Left lung (tissue), 4 donors: ENCODE measurements at regions not wholly inside any gene's neighbourhood (a gene's known extent, or its start where the extent isn't known, plus 50 kb on each side); places are given as distances from the start of the nearest gene placed in this dataset.

Experiments used
- ATAC-seq: fragments of 200-7000 bp; cut with Tn5 transposase; one replicate; pipeline ENCODE4 v1.9.1; 2020; ENCODE audit warnings: moderate library complexity
- DNase-seq, 4 donors: peaks; one replicate each; pipeline ENCODE4 v3.0.0-alpha.2; 2013 to 2020
- H3K27ac ChIP-seq, 2 donors: fragments of 200-600 bp; sonication (generic) in 1 of 2; one replicate each; pipeline versions ENCODE4 v1.5.0 to v1.8.0; 2020 to 2021
- H3K27me3 ChIP-seq, 2 donors: fragments of 200-600 bp; sonication (generic) in 1 of 2; one replicate each; pipeline versions ENCODE4 v1.5.0 to v1.8.0; 2020 to 2021
- H3K36me3 ChIP-seq, 2 donors: fragments of 200-600 bp; sonication (generic) in 1 of 2; one replicate each; pipeline versions ENCODE4 v1.5.0 to v1.8.0; 2020 to 2021
- H3K4me1 ChIP-seq, 2 donors: fragments of 200-600 bp; one replicate each; pipeline ENCODE4 v1.8.0; 2021
- H3K4me3 ChIP-seq, 2 donors: fragments of 200-600 bp; sonication (generic) in 1 of 2; one replicate each; pipeline versions ENCODE4 v1.5.0 to v1.8.0; 2020 to 2021; ENCODE audit warnings: mild to moderate bottlenecking in 1 of 2
- H3K9me3 ChIP-seq, 2 donors: fragments of 200-600 bp; sonication (generic) in 1 of 2; one replicate each; pipeline versions ENCODE4 v1.5.0 to v1.8.0; 2020 to 2021
- intact Hi-C, 2 donors: fragments of 100-400 bp; cut with DNase I; formaldehyde crosslinking; loops; one replicate each; pipeline versions ENCODE4 v1.11.2 to v1.14.2; 2022
- TF ChIP-seq, protein P1 (sequence below), 2 donors: fragments of 200-600 bp; sonication (generic) in 1 of 2; IDR thresholded peaks; one replicate each; pipeline versions ENCODE4 v1.5.0 to v1.8.0; 2021; ENCODE audit warnings: antibody characterized with exemption in 2 of 2
- donor health status: DM: no; HTN: yes; CAD: no.
- donor health status: DM: no; HTN: no; CAD: no.

DNA sequence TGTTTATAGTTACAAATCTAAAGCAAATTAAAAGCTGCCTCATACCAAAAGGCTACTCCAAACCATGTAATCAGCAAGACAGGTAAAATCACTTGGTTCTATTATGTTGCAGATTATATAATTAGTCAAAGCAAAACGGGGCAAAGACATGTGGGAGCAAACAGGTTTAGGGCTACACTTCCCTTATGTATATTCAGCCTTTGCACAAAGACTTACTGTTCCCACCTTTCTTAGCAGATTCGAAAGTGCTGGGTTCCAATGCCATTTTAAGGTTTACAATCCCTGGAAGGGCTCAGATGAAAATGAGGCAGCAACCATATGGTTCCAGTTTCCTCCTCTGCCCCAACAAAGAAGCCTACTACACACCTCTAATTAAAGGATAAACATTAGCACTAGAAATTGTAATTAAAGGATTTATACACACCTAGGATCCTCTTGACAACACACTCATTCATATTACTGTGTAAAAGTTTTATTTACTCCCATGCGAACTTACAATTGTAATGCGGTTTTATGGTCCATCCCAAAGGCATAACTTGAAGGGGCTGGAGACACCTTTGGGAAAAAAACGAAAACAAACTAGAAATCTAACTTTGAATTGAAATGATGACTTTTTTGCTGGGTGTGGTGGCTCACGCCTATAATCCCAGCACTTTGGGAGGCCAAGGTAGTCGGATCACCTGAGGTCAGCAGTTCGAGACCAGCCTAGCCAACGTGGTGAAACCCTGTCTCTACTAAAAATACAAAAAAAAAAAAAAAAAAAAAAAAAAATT lies 117.3 kb upstream of the PKN2 start:
- no peaks in the 10 kb centered on the region for H3K36me3 ChIP-seq
- no peak overlapping the region for H3K27ac ChIP-seq
- no peaks in the 10 kb centered on the region for H3K9me3 ChIP-seq
- H3K4me3 ChIP-seq = no peak overlapping the region
- no peaks in the 10 kb centered on the region for H3K27me3 ChIP-seq
- H3K4me1 ChIP-seq = no peaks in the 10 kb centered on the region
- TF ChIP-seq, protein P1, sequence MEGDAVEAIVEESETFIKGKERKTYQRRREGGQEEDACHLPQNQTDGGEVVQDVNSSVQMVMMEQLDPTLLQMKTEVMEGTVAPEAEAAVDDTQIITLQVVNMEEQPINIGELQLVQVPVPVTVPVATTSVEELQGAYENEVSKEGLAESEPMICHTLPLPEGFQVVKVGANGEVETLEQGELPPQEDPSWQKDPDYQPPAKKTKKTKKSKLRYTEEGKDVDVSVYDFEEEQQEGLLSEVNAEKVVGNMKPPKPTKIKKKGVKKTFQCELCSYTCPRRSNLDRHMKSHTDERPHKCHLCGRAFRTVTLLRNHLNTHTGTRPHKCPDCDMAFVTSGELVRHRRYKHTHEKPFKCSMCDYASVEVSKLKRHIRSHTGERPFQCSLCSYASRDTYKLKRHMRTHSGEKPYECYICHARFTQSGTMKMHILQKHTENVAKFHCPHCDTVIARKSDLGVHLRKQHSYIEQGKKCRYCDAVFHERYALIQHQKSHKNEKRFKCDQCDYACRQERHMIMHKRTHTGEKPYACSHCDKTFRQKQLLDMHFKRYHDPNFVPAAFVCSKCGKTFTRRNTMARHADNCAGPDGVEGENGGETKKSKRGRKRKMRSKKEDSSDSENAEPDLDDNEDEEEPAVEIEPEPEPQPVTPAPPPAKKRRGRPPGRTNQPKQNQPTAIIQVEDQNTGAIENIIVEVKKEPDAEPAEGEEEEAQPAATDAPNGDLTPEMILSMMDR (IDR thresholded peaks at IDR 0.05) = no peak
- DNase-seq = no peak
- ATAC-seq = no peak
- intact Hi-C loops = no loop called here

DNA sequence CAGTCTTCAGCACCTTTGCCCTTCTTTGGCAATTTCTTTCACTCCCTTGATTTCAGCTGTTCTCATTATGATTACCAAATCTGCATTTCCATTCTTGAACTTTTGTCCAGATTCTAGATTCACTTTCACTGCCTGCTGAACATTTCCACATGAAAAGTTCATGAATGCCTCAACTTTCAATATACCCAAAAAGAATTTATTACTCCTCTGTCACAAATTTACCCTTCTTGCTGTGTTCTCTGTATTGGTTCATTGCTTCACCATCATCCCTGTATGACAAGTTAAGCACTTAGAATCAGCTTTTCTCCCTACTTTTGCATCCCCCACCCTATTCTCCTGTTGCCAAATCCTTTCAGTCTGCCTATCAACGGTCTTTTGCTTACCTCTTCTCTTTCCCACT lies 112.6 kb upstream of the PKN2 start:
- Histone ChIP-seq H3K36me3 (no peaks in the 10 kb centered on the region), H3K4me1 (no peaks in the 10 kb centered on the region), H3K9me3 (no peaks in the 10 kb centered on the region), H3K4me3 (no peak overlapping the region), H3K27ac (no peak overlapping the region), H3K27me3 (no peaks in the 10 kb centered on the region)
- intact Hi-C loops = no loop called here
- ATAC-seq = no peak
- DNase-seq = no peak
- TF ChIP-seq, protein P1 (IDR thresholded peaks at IDR 0.05) = no peak

DNA sequence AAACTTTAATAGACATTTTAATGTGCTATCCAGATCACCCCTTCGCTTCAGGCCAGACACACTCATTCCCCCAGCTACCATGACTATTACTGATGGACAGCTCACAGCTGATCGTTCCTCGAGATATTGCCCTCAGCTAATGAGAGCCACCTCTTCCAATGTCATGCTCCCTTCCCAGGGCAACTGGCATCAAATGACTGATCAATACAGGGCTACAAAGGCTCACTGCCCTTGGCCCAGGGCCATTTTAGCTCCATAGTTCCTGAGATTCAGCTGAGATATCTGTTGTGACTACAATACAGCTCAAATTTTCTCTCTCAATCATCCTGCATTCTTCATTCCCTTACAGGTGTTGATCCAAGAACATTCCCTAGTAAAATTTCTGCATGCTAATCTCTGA lies 104.5 kb upstream of the PKN2 start:
- Histone ChIP-seq H3K4me1 (no peaks in the 10 kb centered on the region), H3K4me3 (no peak overlapping the region), H3K27ac (no peak overlapping the region), H3K27me3 (no peaks in the 10 kb centered on the region), H3K36me3 (no peaks in the 10 kb centered on the region), H3K9me3 (no peaks in the 10 kb centered on the region)
- intact Hi-C loops = no loop called here
- no peak for DNase-seq
- no peak for ATAC-seq
- TF ChIP-seq, protein P1 (IDR thresholded peaks at IDR 0.05) = no peak

DNA sequence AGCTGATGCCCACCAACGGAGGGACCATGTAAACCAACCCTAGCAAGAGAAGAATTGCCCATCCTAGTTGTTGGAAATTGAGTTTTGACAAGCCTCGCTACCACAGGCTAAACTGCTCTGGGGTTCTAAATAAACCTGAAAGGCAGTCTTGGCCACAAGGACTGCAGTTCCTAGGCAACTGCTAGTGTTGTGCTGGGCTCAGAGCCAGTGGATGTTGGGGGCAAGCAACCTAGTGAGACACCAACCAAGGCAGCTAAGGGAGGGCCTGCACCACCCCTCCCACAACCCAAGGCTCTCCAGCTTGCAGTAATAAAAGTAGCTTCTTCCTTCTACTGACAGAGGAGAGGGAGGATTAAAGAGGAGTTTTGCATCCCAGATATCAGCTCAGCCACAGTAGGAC lies 102.4 kb upstream of the PKN2 start:
- intact Hi-C loops = no loop called here
- Histone ChIP-seq H3K4me3 (no peak overlapping the region), H3K27me3 (no peaks in the 10 kb centered on the region), H3K9me3 (no peaks in the 10 kb centered on the region), H3K4me1 (no peaks in the 10 kb centered on the region), H3K36me3 (no peaks in the 10 kb centered on the region), H3K27ac (no peak overlapping the region)
- TF ChIP-seq, protein P1 (IDR thresholded peaks at IDR 0.05) = no peak
- ATAC-seq = no peak
- no peak for DNase-seq

DNA sequence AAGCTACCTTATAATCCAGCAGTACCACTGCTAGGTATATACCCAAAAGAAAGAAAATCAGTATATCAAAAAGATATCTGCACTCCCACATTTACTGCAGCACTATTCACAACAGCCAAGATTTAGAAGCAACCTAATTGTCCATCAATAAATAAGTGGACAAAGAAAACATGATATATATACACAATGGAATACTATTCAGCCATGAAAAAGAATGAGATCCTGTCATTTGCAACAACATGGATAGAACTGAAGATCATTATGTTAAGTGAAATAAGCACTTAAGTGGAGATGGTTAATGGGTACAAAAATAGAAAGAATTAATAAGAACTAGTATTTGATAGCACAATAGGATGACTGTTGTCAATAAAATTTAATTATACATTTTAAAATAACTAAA lies 90.7 kb upstream of the PKN2 start:
- no peak for DNase-seq
- H3K4me1 ChIP-seq = no peaks in the 10 kb centered on the region
- intact Hi-C loops = no loop called here

More for the DNA sequence above, 90.7 kb upstream of the PKN2 start:
- peaks cover 0 to 26% of the 10 kb centered on the region in 2 donors for H3K9me3 ChIP-seq
- H3K36me3 ChIP-seq = no peaks in the 10 kb centered on the region
- no peak overlapping the region for H3K27ac ChIP-seq
- TF ChIP-seq, protein P1 (IDR thresholded peaks at IDR 0.05) = no peak
- no peak for ATAC-seq
- no peaks in the 10 kb centered on the region for H3K27me3 ChIP-seq
- no peak overlapping the region for H3K4me3 ChIP-seq
